ENCODE measurements at regions not wholly inside any gene's neighbourhood (a gene's known extent, or its start where the extent isn't known, plus 50 kb on each side); places are given as distances from the start of the nearest gene placed in this dataset.

GRCh38 chr3:127352612-127353011 lies 64.8 kb upstream of the PRR20G start:
- no peak for DNase-seq (ENCODE audit: low read depth in 4 of 4, low spot score in 1 of 4)

GRCh38 chr3:127351775-127352350 lies 64.0 kb upstream of the PRR20G start:
- DNase-seq (ENCODE audit: low read depth in 4 of 4, low spot score in 1 of 4): no peak

DNA sequence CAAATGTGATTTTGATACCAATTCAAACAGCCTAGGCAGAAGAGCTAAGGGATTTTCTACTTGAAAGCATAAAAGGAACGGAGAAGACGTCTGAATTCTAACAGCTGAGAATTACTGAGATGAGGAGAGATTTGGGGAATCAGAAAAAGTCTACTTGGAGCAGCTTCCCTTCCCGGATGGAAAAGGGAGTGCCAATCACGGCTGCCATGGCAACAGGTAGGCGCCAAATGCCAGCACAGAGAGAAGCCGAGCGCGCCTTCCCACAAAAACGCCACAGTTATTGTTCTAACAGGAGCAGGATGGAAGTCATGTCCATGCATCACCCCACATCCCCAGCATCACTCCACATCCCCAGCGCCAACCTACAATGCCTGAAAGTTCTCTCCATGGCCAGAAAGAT lies 63.5 kb upstream of the PRR20G start:
- no peak for DNase-seq (ENCODE audit: low read depth in 4 of 4, low spot score in 1 of 4)

GRCh38 chr3:127350172-127351050 lies 62.6 kb upstream of the PRR20G start:
- no peak for DNase-seq (ENCODE audit: low read depth in 4 of 4, low spot score in 1 of 4)

GRCh38 chr3:127349501-127350171 lies 61.8 kb upstream of the PRR20G start:
- DNase-seq (ENCODE audit: low read depth in 4 of 4, low spot score in 1 of 4): no peak

GRCh38 chr3:127342735-127343134 lies 54.9 kb upstream of the PRR20G start:
- DNase-seq (ENCODE audit: low read depth in 4 of 4, low spot score in 1 of 4): no peak

DNA sequence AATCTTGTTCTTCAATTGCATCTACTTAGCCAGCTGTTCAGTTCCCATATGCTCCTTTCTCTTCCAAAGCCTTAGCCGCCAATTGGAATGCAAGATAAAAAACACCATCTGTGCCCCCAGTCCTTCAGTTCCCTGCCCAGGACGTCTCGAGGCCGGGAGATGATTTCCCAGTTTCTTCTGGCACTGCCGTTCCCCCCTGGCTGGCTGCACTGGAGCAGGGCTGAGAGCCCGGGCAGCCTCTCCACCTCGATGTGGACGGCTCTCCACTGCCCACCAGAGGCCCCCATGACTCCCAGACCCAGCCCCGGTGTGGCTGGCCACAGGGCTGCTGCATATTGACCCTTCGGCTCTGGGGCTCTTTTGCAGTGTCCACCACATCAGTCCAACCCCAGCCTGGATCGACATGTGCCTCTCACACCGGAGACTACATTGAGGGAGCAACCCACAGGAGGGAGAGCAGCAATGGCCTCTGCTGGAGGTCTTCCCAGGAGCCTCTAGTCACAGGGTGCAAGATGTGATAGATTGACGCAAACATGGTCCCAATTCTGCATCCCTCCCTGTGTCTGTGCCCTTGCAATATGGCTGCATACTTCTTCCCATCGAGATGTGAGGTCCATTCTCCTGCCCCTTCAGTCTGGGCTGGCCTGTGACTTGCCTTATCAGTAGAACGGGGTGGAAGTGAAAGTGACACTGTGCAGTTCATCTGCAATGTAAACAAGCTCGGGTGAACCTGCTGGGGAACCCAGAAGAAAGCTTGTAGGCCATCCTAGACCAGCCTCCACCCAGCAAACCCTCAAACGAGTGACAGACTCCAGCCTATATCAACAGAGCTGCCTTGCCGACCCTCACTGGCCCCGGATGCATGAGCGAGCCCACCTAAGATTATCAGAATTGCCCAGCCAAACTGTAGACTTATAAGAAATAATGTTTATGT lies 52.3 kb upstream of the PRR20G start:
- no peak for DNase-seq (ENCODE audit: low read depth in 4 of 4, low spot score in 1 of 4)

GRCh38 chr3:127339016-127339415 lies 51.2 kb upstream of the PRR20G start:
- DNase-seq (ENCODE audit: low read depth in 4 of 4, low spot score in 1 of 4): no peak

GRCh38 chr3:127337911-127338531 lies 50.2 kb upstream of the PRR20G start:
- no peak for DNase-seq (ENCODE audit: low read depth in 4 of 4, low spot score in 1 of 4)
